SIG-M5 treated with dmso at 0.1 percent for 504 hours (cell line): ENCODE measurements at regions not wholly inside any gene's neighbourhood (a gene's known extent, or its start where the extent isn't known, plus 50 kb on each side); places are given as distances from the start of the nearest gene placed in this dataset.
"Not testable (repeated sequence)": the region's sequence is repeated elsewhere in the genome, so short reads cannot be mapped to it uniquely, and the experiment has no call there.

Source experiments
- DNase-seq: peaks from one replicate; lab custom pipeline; 2025; ENCODE audit not compliant: unreplicated experiment; lab: John Stamatoyannopoulos, UW

DNA sequence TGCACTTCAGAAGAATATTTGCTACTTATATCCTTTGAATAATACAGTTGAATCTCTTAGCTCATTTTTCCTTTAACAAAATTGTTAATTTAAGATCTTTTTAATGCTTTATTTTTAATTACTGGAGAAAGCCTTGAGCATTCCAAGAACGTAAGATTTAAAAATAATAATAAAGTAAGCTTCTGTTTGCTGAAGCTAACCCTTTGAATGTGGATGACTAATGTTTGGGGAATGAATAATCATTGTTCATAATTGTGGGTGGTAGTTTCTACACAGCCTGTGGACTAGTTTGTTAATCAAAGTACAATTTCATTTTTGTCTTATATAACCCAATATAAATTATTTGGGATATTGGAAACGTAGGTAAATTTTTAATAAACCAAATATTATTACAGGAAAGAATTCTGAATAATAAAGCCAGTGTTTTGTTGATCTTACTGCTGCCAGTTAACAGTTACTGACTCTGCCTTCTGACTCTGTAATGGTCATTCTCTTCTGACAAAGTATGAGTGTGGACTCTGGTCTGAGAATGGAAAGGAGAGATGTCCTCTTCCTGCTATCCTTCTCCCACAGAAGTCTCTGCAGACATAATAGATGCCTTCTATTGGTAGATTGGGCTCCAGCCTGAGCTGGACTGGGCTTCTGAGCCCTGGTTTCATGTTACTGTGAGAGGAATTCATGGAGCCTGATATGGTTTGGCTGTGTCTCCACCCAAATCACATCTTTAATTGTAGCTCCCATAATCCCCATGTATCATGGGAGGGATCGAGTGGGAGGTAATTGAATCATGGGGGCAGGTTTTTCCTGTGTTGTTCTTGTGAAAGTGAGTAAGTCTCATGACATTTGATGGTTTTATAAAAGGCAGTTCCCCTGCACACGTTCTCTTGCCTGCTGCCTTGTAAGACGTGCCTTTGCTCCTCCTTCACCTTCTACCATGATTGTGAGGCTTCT lies 292.7 kb upstream of the SLC39A10 start:
- DNase-seq = no peak

DNA sequence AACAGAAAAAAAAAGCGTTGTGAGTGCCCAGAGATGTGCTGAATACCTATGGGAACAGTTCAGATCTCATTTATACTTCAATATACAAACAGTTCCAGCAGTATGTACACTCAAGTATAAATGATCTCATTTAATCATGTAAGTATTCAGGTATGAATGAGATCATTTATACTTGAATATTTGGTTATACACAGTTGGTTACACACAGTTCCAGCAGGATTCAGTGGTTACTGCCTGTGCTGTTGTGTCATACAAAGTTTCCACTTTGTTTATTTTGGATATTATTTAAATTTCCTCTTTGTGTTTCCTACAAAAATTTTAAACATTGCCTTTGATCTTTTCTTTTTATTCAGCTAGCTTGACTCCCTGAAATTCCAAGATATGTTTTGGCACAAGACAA lies 293.5 kb upstream of the SLC39A10 start:
- no peak for DNase-seq

DNA sequence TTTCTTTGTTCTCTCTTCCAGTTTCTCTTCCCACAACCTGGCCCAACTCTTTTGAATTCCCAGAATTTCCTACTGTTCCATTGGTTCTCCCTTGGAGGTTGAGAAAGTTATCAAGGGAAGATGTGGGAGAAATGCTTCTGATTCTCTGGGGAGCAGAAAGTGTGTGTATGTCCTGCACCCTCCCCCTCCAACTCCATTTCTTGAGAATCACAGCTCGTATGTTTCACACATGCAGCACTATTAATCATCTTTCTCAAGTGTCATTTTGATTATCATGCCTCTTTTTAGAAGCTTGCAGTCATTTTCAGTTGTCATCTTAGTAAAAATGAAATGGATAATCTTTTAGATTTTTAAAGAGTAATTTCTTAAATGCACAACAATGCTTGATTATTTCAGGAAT lies 296.8 kb upstream of the SLC39A10 start:
- no peak for DNase-seq

DNA sequence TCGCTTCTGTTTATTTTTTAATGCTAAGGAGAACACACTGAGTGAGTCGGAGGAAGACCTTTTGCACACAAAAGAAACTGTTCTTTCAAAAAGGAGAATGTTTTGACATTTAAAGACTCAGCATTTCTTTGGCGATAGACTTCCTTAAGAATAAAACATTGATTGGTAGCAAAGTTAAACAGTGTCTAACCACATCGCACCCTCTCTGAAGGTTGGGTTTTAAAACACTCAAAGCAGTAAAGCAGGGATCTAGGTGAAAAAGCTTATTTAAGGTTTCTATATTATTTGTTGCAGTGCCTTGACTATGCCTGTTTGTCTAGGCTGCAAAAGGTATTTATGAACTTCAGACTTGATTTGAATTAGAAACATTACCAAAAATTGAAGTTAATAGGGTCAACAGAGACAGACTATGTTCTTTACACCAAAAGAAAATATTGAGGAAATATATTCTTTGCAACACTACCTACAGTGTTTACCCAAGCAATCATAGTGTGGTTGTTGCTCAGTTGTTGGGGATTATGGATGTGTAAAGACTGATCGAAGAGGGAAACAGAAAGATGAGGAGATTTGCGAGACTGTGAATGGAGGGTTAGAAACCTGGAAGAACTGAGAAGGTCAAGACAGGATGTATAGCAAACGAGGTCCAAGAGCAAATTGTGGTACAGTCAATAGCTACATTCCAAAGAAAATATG lies 297.8 kb upstream of the SLC39A10 start:
- no peak for DNase-seq

DNA sequence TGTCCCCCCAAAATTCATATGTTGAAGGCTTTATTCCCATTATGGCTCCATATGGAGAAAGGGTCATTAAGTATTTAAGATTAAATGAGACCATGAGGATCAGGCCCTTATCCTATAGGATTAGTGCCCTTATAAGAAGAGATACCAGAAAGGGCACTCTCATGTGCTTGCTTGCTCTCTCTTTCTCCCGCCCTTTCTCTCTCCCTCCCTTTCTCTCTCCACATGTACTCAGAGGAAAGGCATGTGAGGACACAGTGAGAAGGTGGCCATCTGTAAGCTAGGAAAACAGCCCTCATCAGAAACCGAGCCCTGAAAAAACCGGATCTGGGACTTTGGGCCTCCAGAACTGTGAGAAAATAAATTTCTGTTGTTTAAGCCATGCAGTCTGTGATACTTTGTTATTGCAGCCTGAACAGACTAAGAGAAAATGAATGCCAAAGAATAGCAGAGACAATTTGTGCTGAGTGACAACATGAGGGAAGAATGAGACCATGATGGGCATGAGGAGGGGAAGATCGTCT lies 300.0 kb upstream of the SLC39A10 start:
- no peak for DNase-seq

DNA sequence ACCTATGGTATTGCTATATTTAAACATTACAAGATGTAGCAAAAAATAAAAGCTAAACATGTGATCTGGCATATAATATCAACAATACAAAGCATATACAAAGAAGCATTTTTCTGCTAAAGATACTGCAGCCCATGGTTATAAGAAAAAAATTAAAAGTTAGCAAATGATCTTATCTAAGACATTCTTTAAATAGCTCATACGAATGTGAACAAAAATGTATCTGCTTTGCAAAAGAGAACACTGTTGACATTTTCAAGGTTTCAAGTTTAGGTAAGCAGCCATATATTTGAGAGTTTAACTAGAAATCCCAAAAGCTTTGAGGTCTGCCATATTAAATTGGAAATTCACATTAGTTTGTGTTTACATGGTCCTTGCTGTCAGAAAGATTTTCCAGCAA lies 301.0 kb upstream of the SLC39A10 start:
- no peak for DNase-seq

DNA sequence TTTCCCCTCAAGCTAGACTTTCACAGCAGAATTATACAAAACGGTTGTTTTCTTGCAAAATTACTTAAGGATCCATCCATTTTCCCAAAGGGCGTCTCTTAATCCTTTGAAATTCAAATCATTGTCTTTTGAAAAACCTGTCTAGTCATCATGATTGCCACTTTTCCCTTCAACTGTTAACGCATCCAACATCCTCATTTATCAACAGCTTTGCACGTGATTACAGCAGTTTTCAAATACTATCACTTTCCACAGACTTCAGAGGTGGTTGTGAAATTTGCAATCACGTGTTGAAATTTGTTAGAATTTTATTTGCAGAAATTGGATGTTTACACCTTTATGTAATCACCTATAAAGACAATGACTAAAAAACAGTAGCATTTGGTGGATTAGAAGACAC lies 304.4 kb upstream of the SLC39A10 start:
- no peak for DNase-seq

DNA sequence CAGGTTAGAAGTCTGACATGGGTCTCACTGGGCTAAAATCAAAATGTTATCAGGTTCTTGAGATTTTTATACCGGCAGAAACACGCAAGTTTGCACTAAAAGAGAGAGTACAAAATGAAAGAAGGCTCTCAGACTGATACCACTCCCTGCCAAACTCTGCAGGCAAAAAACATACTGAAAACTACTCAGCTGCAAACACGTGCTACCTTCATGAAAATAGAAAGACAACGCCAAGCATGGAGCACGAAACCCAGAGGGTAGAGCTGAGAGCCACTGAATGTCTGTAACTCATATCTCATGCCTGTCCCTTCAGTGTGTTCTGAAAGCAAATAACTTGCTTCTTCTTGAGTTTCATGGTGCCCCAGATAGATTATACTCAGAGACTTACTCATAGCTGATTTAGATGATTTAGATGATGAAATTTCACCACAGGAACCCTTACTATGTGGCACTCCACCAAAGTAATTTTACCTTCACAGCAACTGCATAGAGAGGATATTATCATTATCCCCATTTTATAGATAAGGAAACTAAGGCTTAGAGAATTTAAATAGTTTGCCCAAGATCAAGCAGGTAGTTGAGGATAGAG lies 313.0 kb upstream of the SLC39A10 start:
- no peak for DNase-seq

DNA sequence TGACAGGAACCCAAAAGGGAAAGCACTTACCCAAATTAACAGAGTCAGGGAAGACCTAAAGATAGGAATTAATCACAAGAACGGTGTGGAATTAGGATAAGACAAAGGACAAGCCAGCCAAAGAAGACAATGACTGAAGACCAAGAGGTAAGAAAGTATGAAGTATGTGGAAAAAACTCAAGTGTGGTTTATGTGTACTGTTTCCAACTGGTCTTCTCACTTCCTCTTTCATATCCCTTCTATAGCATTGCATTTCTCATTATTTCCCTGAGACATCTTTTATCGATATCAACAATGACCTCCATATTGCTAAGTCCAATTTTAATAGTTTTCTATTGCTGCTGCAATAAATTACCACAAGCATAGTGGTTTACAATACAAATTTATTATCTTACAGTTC lies 313.5 kb upstream of the SLC39A10 start:
- peak; percentile 73 for DNase-seq

DNA sequence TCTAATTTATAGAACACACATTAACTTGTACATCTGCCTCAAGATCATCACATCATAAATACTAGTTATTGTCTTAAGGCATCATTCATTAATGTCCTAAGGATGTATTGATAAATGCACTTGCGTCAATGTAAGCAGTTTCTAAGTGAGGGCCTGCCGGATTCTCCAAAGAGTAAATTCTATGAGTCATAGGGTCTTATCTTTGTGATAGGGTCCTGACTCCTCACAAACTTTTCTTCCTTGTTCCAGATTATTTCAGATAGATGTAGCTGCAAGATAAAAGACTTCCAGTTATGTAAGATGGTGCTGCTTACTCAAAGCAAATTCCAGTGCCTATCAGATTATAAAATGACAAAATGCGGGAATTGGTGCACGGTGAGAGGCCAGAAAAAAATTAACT lies 315.0 kb upstream of the SLC39A10 start:
- no peak for DNase-seq

DNA sequence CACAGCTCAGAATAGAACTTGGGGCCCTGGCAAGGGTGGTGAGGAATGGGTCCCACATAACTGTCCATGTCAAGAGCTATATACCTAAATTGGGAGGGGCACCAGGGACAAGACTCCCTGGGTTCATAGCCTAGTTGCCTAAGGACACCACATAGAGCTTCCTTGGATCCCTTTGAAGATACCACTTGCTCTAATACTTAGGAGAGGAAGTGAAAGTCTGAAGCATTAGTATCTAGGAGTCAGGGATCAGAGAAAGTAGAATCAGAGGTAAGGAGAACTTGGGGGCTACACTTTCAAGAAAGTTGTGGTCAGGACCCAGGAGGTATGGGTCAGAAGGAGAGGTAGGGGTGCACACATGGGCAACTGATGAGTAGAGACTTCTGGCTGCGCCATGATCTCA lies 318.2 kb upstream of the SLC39A10 start:
- DNase-seq = peak; percentile 57

DNA sequence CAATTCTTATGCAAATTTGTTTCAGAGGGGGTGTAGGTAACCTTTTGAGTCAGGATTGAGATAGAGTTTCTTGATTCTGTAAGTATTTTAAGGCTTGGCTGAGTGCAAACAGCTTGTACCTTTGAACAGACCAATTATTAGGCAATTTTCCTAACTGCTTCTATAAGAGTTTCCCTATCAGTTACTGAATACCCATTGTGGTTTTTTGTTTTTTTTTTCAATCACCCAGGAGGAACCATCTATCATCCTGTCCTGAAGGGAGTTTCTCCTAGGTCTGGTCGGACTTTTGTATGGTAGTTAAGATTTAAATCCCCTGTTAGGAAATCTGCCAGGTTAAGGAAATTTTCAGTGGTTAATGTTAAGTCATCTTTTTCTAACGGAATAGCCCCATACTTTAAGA lies 319.4 kb upstream of the SLC39A10 start:
- DNase-seq = peak; percentile 34

DNA sequence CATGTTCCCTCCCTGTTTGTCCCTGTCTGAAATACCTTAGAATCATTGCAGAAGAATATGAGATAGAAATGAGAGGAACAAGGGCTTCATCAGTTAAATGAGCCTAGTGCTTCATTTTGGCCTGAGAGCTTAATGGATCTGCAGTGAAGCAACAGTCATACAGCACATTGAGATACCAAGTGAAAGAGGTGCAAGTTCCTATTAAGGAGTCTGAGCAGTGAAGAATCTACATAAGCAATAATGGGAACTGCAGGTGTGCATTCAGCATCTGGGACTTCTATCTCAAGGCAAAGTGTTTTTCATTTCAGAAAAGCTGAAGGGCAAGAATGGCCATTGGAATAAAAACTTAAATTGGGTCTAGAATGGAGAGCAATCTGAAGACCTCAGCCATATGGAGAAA lies 323.2 kb upstream of the SLC39A10 start:
- no peak for DNase-seq

DNA sequence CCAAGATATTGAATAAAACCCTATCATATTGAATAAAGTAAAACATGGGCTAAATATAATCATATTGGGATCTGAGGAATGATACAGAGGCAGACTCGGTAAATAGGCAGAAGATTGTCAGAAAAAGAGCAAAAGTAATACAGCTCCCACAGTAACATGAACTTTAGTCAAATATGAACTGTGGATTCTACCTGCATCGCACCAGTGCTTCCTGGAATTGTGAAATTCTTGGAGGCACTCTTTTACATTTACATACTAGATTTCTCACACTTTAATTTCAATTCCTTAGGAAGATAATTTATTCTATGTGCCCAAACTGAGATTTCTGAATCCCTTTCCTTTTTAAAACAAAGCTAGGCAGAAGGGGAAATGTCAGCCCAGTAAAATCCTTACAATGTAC lies 325.1 kb upstream of the SLC39A10 start:
- DNase-seq = no peak

DNA sequence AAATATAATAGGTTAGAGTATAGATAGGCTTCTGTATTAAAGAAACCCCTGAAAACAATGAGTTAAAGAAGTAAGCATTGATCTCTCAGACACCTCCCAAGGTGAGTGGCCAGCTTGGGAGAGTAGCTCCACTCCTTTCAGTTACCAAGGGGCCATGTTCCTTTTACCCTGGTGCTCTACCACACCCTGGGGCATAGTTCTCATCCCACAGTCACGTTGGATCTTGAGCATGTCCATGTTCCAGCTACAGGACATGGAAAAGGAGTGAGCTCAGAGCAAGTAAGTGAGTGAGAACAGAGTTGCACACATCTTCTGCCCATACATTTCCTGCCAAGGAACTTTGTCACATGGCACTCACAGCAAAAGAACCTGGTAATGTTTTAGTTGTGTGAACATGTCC lies 325.9 kb upstream of the SLC39A10 start:
- no peak for DNase-seq

DNA sequence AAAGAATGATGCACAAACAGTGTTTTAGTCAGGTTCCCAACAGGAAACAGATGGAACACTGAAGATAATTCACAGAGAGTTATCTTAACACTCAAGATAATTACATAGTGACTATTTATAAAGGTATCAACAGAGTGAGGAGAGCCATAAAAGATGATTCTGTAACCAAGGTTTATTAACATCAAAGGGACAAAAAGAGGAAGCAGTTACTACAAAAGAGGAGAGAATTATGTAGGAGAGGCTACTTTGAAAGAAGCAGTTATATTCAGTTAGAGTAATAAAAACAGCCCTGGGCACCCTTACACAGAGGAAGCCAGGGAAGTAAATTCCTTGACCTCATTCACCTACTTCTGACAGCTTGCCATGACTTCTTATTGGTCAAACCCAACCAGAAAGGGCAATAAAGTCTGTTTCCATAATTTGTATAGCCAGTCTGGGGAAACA lies 326.5 kb upstream of the SLC39A10 start:
- DNase-seq = peak; percentile 43

DNA sequence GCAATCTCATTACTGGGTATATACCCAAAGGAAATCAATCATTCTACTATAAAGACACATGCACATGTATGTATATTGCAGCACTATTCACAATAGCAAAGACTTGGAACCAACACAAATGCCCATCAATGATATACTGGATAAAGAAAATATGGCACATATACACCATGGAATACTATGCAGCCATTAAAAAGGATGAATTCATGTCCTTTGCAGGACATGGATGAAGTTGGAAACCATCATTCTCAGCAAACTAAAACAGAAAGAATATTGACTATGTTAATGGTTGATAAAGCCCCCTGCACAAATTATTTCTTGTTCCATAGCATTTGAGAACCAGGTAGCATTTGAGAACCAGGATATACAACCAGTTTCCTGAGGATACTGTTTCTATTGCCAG lies 327.2 kb upstream of the SLC39A10 start:
- not testable (repeated sequence) for DNase-seq

DNA sequence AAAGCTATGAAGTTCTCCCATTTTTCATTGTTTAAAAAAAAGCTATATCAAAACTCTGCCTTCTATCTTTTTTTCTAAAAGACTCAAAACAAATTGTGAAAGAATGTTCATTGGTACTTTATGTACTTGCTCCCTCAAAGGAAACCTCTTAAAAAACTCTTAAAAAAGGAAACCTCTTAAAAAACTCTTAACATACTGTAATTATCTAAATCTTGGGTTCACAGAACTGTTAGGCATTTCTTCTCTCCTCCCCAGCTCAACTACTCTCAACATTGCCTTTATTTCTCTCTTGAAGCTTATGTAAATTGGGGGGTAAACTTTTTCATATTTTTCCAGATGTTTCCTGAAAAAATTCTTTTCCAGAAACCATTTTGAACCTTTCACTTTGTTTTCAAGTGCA lies 330.5 kb upstream of the SLC39A10 start:
- no peak for DNase-seq

DNA sequence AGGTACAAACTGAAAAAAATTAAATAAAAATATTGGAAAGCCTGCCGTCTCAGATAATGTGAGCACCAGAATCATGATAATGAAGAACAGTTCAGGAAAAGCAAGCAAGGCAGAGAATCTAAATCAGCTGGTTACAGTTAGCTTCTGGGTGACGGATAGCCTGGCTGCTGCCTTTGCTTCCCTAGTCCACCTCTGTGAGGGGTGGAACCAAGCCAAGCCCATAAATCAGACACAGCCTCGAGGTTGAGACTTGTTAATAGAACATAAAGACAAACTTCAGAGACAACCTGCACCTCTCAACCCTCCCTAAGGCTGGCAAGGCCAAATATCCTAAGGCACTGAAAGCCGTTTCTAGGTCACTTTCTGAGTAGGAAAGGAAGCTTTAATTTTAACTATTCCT lies 334.7 kb upstream of the SLC39A10 start:
- DNase-seq = no peak

DNA sequence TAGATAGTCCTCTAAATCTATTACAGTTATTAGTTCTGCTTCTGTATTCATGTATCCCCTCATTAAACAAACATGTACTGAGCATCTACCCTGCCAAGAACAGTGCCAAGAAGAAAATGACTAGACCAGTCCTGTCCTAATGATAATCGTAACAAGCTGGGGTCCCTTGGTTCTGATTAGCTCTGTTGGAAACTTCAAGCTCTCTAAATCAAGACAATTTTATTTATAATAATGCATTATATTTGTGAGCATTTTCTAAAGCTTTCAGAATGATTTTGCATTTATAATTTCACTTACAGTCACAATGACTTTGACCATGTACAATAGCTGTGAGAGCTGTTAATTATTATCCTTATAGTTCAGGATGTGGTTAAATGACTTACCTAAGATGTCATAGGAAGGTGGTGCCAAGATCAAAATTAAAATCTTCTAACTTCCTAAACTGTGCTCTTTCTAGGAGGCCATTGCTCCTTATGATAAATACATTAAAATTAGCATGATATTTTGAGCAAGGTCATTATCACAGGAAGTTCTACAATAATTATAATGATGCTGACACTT lies 336.5 kb upstream of the SLC39A10 start:
- DNase-seq = no peak
